Esophagus muscularis mucosa (tissue), 4 donors: ENCODE measurements at regions not wholly inside any gene's neighbourhood (a gene's known extent, or its start where the extent isn't known, plus 50 kb on each side); places are given as distances from the start of the nearest gene placed in this dataset.

Experiments used
- CTCF ChIP-seq, 3 experiments: fragments of 200-600 bp in 2 of 3; fragments of 450-650 bp in 1 of 3; sonication (generic) in 2 of 3; IDR thresholded peaks; one replicate each; pipeline ENCODE4 v1.5.1; 2017 to 2019; ENCODE audit warnings: antibody characterized with exemption in 3 of 3, mild to moderate bottlenecking in 2 of 3, moderate library complexity in 1 of 3
- EP300 ChIP-seq: sonication (generic); formaldehyde crosslinking; IDR thresholded peaks from one replicate; pipeline ENCODE4 v1.6.1; 2017; ENCODE audit warnings: antibody characterized with exemption
- POLR2A ChIP-seq: fragments of 450-650 bp; IDR thresholded peaks from one replicate; pipeline ENCODE4 v1.6.1; 2017; ENCODE audit warnings: antibody characterized with exemption, moderate library complexity, mild to moderate bottlenecking, low read depth
- POLR2AphosphoS5 ChIP-seq, 2 donors: sonication (generic); formaldehyde crosslinking; IDR thresholded peaks; one replicate each; pipeline ENCODE4 v1.6.1; 2017; ENCODE audit warnings: antibody characterized with exemption in 2 of 2

- TF ChIP-seq POLR2AphosphoS5 (IDR thresholded peaks at IDR 0.05) = no peak
- no peak for TF ChIP-seq CTCF (IDR thresholded peaks at IDR 0.05)
- TF ChIP-seq POLR2A = no peak
- TF ChIP-seq EP300 = no peak
Observed at GRCh38 chr1:185495007-185495406, 178.0 kb upstream of the IVNS1ABP start.
